Upper lobe of left lung (tissue), 6 donors: ENCODE measurements at regions not wholly inside any gene's neighbourhood (a gene's known extent, or its start where the extent isn't known, plus 50 kb on each side); places are given as distances from the start of the nearest gene placed in this dataset.

ENCODE experiments used
- ATAC-seq, 2 donors: fragments of 200-7000 bp; cut with Tn5 transposase; one replicate each; pipeline ENCODE4 v1.9.1; 2022; ENCODE audit warnings: mild to moderate bottlenecking in 2 of 2, moderate library complexity in 2 of 2; ENCODE audit not compliant: low FRiP score in 2 of 2
- DNase-seq, 2 donors: peaks; one replicate each; pipeline ENCODE4 v3.0.0-alpha.2; 2019 to 2020
- H3K27ac ChIP-seq, 4 donors: fragments of 200-600 bp; sonication (generic); one replicate each; pipeline ENCODE4 v1.5.1; 2016 to 2019
- H3K27me3 ChIP-seq, 4 donors: fragments of 200-600 bp; sonication (generic); one replicate each; pipeline ENCODE4 v1.5.1; 2017 to 2019
- H3K36me3 ChIP-seq, 4 donors: fragments of 200-600 bp; sonication (generic); one replicate each; pipeline ENCODE4 v1.5.1; 2016 to 2019
- H3K4me1 ChIP-seq, 4 donors: fragments of 200-600 bp; sonication (generic); one replicate each; pipeline ENCODE4 v1.5.1; 2018 to 2019
- H3K4me3 ChIP-seq, 4 donors: fragments of 200-600 bp; sonication (generic); one replicate each; pipeline ENCODE4 v1.5.1; 2017 to 2019; ENCODE audit warnings: mild to moderate bottlenecking in 2 of 4, moderate library complexity in 1 of 4
- H3K9me3 ChIP-seq, 4 donors: fragments of 200-600 bp; sonication (generic); one replicate each; pipeline ENCODE4 v1.5.1; 2018 to 2019
- EP300 ChIP-seq, 4 donors: sonication (generic); formaldehyde crosslinking; IDR thresholded peaks; one replicate each; pipeline ENCODE4 v1.5.1; 2017; ENCODE audit warnings: antibody characterized with exemption in 4 of 4, control low read depth in 2 of 4
- POLR2A ChIP-seq, 4 donors: fragments of 450-650 bp; IDR thresholded peaks; one replicate each; pipeline ENCODE4 v1.5.1; 2016 to 2017; ENCODE audit warnings: antibody characterized with exemption in 4 of 4, mild to moderate bottlenecking in 2 of 4
- POLR2AphosphoS5 ChIP-seq, 2 donors: sonication (generic); formaldehyde crosslinking; IDR thresholded peaks; one replicate each; pipeline ENCODE4 v1.5.1; 2017; ENCODE audit warnings: antibody characterized with exemption in 2 of 2
- WGBS, 2 donors: methylation state at CpG; one replicate each; pipeline ENCODE4 v1.1.5; 2017 to 2018; 5-methylcytosine and 5-hydroxymethylcytosine counted together
- TF ChIP-seq, protein P1 (sequence below), 6 experiments: fragments of 450-650 bp in 4 of 6; fragments of 200-600 bp in 2 of 6; sonication (generic) in 2 of 6; IDR thresholded peaks; one replicate each; pipeline ENCODE4 v1.5.1; 2016 to 2019; ENCODE audit warnings: antibody characterized with exemption in 6 of 6
- donor health status: DM: no; HTN: no; CAD: no; lungs with moderate emphysema.
- donor health status: DM: no; HTN: yes; CAD: no; lungs with severe emphysema.

DNA sequence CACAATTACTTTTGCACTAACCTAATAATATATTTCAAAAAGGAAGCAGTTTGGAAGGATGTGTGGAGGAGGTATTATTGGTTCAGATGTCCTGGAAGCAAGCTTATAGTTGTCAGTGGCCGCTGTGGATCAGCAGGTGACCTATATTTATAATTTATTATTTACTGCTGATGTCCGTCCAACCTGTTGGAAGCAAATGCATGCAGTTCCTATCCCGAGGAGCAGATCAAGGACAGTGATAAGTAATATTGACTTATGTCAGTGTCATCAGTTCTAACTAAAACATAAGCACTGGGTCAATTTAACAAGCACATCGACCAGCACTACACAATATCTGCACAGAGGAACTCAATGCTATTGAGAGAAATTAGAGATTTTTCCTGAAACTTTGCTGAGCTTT, 270.1 kb downstream of the BRINP2 start:
- 70 to 81% methylated on average over 4 of the region's 4 CpGs for WGBS, 2 donors
- no peaks in the 10 kb centered on the region for H3K4me1 ChIP-seq
- TF ChIP-seq POLR2AphosphoS5 (IDR thresholded peaks at IDR 0.05) = no peak
- no peak for TF ChIP-seq EP300 (IDR thresholded peaks at IDR 0.05)
- TF ChIP-seq POLR2A (IDR thresholded peaks at IDR 0.05) = no peak
- TF ChIP-seq, protein P1, sequence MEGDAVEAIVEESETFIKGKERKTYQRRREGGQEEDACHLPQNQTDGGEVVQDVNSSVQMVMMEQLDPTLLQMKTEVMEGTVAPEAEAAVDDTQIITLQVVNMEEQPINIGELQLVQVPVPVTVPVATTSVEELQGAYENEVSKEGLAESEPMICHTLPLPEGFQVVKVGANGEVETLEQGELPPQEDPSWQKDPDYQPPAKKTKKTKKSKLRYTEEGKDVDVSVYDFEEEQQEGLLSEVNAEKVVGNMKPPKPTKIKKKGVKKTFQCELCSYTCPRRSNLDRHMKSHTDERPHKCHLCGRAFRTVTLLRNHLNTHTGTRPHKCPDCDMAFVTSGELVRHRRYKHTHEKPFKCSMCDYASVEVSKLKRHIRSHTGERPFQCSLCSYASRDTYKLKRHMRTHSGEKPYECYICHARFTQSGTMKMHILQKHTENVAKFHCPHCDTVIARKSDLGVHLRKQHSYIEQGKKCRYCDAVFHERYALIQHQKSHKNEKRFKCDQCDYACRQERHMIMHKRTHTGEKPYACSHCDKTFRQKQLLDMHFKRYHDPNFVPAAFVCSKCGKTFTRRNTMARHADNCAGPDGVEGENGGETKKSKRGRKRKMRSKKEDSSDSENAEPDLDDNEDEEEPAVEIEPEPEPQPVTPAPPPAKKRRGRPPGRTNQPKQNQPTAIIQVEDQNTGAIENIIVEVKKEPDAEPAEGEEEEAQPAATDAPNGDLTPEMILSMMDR (IDR thresholded peaks at IDR 0.05) = no peak

DNA sequence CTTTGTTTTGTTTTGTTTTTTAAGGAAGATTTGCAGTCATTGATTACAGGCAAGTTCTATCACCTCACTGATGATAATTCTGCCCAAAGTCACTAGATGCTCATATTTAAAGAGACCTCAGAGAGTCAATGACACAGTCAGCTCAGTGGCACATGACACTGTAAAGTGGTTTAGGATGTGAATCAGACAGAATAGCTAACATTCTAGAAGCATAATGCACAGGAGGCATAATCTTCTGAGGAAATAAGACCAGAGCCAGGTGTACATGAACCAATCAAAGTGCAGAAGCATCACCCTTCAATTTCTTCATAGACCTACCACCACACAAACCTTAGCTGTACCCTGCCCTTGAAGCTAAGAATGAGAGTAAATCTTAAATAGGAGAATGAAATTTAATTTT, 268.5 kb downstream of the BRINP2 start:
- no peak overlapping the region for H3K27ac ChIP-seq
- no peak for ATAC-seq
- no peaks in the 10 kb centered on the region for H3K36me3 ChIP-seq

More for the DNA sequence above, 270.1 kb downstream of the BRINP2 start:
- no peaks in the 10 kb centered on the region for H3K9me3 ChIP-seq
- H3K27me3 ChIP-seq = no peaks in the 10 kb centered on the region
- H3K27ac ChIP-seq = no peak overlapping the region
- H3K36me3 ChIP-seq = no peaks in the 10 kb centered on the region
- no peak for DNase-seq
- no peak overlapping the region for H3K4me3 ChIP-seq
- no peak for ATAC-seq

DNA sequence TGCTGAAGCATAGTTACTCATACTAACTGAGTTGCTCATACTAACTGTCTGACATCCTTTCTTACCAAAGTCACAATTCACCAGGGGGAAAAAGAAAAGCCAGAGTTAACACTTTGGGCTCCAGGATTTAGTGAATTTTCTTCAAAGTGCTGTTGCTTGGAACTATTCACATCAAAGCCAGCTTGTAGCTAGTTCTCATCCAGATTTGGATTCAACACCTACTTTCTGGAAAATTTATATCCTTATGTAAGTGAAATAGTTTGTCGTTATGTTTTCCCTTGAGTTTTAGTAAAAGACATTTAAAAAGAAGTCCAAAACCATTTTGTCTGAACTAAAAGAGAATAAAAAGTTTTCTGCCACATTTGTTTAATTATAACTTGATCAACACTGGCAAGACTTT, 264.6 kb downstream of the BRINP2 start:
- Histone ChIP-seq H3K36me3 (no peaks in the 10 kb centered on the region), H3K9me3 (no peaks in the 10 kb centered on the region), H3K27ac (no peak overlapping the region), H3K4me1 (no peaks in the 10 kb centered on the region), H3K27me3 (no peaks in the 10 kb centered on the region), H3K4me3 (no peak overlapping the region)
- TF ChIP-seq POLR2AphosphoS5 (IDR thresholded peaks at IDR 0.05) = no peak
- TF ChIP-seq, protein P1 (IDR thresholded peaks at IDR 0.05) = no peak
- TF ChIP-seq EP300 (IDR thresholded peaks at IDR 0.05) = no peak
- no peak for TF ChIP-seq POLR2A (IDR thresholded peaks at IDR 0.05)
- ATAC-seq (no peak), DNase-seq (no peak)
- WGBS, 2 donors = 74 to 100% methylated on average over 1 of the region's 1 CpG

More for the DNA sequence above, 268.5 kb downstream of the BRINP2 start:
- Histone ChIP-seq H3K4me3 (no peak overlapping the region), H3K4me1 (no peaks in the 10 kb centered on the region), H3K9me3 (no peaks in the 10 kb centered on the region), H3K27me3 (no peaks in the 10 kb centered on the region)
- DNase-seq = no peak
- TF ChIP-seq, protein P1 (IDR thresholded peaks at IDR 0.05) = no peak

DNA sequence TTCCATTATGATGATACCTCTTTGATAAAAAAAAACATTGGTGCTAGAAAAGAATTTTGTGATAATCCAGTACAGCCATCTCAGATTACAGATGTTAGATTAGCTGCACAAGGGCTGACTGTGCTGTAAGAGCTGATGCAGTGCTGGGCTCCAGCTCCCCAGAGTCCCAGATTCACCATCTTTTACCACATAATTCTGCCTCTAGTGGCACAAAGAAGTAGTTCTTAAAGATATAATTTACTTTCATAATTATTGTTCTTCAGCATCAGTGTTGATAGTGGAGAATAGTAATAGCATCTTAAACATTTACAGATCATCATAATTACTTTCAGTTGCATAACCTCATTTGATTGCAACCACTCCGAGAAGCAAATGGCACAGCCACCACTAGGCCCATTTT, 262.1 kb downstream of the BRINP2 start:
- Histone ChIP-seq H3K4me1 (no peaks in the 10 kb centered on the region), H3K4me3 (no peak overlapping the region), H3K36me3 (no peaks in the 10 kb centered on the region), H3K27me3 (no peaks in the 10 kb centered on the region), H3K27ac (no peak overlapping the region), H3K9me3 (no peaks in the 10 kb centered on the region)
- no peak for TF ChIP-seq POLR2AphosphoS5 (IDR thresholded peaks at IDR 0.05)
- TF ChIP-seq, protein P1 (IDR thresholded peaks at IDR 0.05) = no peak
- TF ChIP-seq EP300 (IDR thresholded peaks at IDR 0.05) = no peak
- TF ChIP-seq POLR2A (IDR thresholded peaks at IDR 0.05) = no peak
- no peak for DNase-seq
- ATAC-seq = no peak
- 91 to 92% methylated on average over 1 of the region's 1 CpG for WGBS, 2 donors

DNA sequence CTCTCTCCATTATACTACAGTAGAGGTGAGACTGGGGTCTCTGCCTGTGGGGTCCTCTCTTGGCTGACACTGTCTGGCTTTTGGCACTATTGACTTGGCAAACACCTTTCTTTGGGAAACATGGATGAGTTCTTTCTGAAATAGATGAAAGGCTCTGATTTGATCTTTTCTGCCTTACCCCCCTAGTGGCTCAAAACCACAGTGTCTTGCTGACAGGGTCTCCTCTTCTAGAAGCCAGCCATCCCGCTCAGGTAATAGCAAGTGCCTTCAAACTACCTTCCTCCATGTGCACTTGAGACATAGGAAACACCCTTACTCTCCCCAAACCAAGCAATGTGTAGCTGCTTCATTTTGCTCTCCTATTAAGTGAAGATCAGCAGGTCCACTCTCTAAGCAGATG, 260.4 kb downstream of the BRINP2 start:
- Histone ChIP-seq H3K4me1 (no peaks in the 10 kb centered on the region), H3K27ac (no peak overlapping the region), H3K9me3 (no peaks in the 10 kb centered on the region), H3K4me3 (no peak overlapping the region), H3K36me3 (no peaks in the 10 kb centered on the region), H3K27me3 (no peaks in the 10 kb centered on the region)
- 32 to 100% methylated on average over 1 of the region's 1 CpG for WGBS, 2 donors
- TF ChIP-seq, protein P1 (IDR thresholded peaks at IDR 0.05) = no peak
- TF ChIP-seq POLR2AphosphoS5 (IDR thresholded peaks at IDR 0.05) (no peak), EP300 (IDR thresholded peaks at IDR 0.05) (no peak), POLR2A (IDR thresholded peaks at IDR 0.05) (no peak)
- no peak for ATAC-seq
- DNase-seq = no peak
